NCI-H1092 treated with DMSO at 0.1 percent for 48 hours (cell line): ENCODE measurements at regions not wholly inside any gene's neighbourhood (a gene's known extent, or its start where the extent isn't known, plus 50 kb on each side); places are given as distances from the start of the nearest gene placed in this dataset.
"Not testable (repeated sequence)": the region's sequence is repeated elsewhere in the genome, so short reads cannot be mapped to it uniquely, and the experiment has no call there.

ENCODE experiments used
- DNase-seq: peaks from one replicate; lab custom pipeline; 2025; lab: John Stamatoyannopoulos, UW

DNA sequence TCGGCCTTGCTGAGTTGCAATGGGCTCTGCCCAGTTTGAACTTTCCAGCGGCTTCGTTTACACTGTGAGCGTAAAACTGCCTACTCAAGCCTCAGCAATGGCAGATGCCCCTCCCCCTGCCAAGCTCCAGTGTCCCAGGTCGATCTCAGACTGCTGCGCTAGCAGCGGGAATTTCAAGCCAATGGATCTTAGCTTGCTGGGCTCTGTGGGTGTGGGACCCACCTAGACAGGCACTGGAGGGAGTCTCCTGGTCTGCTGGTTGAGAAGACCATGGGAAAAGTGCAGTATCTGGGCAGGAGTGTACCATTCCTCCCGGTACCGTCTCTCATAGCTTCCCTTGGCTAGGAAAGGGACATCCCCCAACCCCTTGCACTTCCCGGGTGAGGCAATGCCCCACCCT lies 88.2 kb downstream of the KLHL28 start:
- no peak for DNase-seq

DNA sequence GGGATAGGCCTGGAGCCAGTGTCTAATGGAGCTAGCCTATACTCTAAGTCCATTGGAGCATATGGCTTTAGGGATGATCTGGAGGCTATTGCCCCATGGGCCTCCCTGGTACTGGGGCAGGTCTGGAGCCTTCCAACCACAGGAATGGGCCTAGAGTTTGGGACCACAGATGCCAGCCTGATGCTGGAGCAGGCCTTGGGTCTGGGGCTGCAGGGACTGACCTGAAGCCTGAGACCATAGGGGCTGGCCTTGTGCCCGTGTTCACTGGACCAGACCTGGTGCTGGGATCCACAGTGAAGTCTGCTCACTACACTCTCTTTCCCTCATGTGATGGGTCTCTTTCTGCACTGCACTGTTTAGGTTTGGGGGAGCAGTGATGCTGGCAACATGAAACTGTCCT lies 95.0 kb downstream of the KLHL28 start:
- no peak for DNase-seq

DNA sequence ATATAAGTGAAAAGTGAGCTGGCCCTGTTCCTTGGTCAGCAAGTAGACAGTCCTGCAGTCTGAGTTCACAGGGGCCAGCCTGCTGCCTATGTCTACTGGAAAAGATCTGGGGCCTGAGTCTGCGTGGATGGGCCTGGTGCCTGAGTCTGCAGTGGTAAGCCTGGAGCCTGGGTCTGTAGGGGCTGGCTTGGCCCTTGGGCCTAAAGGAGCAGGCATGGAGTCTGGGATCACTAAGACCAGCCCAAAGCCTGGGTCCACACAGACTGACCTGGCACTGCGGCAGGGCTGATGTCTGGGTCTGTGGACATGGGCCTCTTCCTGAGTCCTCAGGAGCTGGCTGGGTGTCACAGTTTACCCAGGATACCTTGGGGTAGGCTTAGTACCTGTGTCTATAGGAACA lies 95.4 kb downstream of the KLHL28 start:
- DNase-seq, result no peak

DNA sequence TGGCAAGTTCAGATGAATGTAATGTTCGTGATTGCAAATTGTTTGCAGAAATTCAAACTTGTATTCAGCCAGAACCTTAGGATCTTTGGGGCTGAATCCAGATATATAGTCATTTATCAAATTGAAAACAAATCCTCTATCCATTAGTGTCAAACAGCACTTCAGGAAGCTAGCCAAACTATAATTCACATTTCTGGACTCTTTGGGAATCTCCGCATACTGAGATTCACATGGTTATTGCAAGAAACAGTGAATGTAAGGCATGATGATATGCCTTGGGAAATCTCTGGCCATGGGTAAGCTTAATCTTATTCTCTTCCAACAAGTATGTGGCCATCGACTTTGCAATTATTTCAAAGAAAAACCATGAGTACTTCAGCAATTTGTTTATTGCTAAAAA lies 98.5 kb downstream of the KLHL28 start:
- DNase-seq, result no peak

DNA sequence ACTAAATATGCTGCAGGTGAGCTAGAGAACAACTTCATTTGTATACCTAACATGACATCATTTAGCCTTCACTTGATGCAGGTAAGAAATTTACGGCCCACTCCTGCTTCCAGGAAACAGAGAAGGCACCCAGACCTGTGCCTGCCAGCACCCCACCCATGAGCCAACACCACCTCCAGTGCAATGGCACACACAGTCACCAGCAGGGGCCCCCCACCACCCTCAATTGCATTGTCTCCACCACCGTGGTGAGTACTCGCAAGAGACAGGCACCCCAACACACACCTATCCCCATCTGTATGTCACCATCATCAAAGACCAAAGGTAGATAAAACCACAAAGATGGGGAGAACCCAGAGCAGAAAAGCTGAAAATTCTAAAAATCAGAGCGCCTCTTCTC lies 107.6 kb downstream of the KLHL28 start:
- DNase-seq, result no peak

DNA sequence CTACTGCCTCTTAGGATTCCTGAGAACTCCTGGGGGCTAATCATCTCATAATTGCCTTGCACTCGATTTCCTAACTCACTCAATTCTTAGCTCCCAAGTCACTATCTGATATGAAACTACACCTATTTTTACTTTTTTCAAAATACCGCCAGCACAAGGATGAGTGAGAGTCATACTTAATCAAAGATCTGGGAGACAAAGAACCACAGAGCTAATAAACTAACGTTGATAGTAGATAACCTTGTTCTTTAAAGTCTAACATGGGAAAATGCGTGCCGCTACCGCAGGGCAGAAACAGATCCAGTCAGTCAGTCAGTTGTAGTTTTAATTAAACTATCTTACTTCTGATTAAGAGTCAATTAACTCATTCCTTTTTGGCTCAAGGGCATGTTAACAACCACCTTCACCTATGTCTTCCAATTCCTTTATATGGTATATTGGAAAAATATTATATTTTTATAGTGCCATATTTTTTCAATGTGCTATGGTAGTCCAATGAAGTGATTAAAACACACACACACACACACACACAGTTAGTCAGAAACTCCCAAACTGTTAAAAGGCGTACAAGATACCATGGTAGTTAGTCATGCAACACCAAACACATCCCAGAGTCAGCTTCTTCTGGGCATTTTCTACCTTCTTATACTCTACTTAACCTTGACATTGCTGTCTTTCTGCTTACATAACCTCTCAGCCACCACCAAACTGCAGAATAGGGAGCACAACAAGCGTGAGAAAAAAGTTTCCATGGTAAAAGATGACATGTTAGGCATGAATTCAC lies 114.0 kb downstream of the KLHL28 start:
- no peak for DNase-seq

DNA sequence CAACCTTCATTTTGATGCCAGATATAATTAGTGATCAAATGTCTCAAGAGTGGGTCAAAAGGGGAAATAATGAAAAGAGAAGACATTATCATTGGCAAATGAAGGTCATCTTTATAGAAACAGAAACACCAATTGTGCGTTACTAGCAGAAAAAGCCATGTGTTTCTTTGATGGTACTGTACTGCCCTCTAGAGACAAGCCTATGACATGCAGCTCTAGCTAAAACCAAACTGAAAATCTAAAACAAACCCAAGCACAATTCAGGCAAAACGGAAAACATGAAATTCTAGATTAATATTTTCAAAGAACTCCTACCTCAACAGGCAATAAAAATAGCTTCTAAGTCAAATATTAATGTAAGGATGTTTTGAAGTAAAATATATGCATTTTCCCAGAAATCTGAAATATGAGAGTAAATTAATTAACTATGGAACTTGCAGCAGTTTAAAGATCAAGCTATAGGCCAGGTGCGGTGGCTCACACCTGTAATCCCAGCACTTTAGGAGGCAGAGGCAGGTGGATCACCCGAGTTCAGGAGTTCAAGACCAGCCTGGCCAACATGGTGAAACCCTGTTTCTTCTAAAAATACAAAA lies 115.4 kb downstream of the KLHL28 start:
- peak; percentile 76 for DNase-seq

DNA sequence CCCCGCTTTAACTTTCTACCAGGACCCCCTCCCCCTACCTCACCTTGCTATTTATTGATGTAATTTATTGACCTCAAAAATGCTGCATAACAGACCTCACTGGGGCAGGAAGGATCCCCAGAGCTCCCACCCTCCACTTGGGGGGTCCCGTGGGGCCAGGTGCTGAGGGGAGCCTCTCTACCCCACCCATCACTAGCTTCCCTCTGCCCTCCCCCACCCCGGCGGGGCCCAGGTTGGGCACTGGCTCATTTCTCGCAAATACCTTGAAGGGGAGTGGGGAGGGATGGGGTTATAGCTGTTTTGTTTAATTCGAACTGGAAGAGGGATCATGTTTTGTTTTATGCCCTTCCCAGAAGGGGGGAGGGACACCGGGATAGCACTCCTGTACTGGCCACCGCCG lies 125.8 kb downstream of the KLHL28 start:
- DNase-seq, result not testable (repeated sequence)

DNA sequence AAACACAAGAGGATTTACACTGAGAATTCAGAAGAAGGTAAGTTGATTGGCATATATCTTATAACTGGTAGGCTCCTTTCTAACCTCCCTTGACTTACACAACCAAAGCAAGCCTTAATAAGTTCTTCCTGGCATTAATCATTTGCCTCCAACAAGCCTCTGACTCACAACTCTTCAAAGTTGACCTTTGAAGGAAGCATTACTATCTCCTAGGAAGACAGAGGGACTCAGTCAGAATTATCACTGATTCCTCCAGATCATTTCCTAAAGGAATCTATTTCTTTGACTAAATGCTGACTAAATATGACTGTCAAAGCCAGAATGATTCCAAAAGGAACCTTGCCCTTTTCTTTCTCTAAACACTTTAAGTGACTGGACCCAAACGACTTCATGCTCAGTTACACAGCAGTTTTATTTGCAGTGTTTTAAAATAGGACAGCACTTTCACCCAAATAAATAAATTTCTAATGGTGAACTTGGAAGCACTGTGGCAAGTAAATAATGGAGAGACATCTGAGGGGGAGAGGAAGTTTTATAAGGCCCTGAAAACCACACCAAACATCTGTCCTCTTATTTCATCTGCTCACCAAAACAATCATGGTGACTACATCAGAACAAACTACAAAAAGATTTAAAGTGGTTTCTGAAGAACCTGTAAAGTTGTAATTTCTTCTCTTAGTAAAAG lies 128.2 kb downstream of the KLHL28 start:
- no peak for DNase-seq

DNA sequence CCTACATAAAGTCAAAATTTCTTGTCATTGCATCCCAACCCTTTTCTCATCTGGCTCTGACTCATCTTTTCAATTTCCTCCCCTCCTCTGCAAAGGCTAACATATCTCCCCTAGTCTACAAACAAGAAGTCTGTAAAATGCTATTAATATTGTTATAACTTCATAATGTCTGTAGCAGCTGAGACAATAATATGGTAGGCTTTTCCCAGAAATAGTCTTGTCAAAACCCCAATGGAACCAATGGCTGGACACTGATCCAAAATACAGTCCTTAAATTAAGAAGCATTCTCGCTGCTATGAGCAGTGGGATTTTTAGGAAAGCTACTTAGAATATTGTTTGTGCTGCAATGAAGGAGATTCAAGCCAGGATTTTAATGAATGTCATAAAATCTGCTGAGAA lies 131.4 kb downstream of the KLHL28 start:
- DNase-seq, result no peak

DNA sequence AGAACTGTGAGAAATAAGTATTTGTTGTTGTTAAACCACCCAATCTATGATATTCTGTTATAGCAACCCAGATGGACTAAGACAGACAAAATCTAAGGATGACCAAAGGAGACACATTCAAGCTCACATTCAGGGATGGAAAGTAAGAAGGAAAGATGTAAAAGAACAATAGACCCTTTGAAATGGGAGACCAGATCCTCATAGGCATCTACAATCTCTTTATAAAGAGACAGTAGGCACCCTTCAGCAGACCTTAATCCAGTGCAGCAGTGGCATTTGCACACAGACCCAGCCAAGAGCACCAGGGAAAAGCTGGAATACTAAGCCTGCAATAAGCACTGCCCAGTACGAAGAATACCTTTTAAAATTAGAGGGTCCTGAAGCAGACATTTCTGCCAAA lies 132.7 kb downstream of the KLHL28 start:
- no peak for DNase-seq

DNA sequence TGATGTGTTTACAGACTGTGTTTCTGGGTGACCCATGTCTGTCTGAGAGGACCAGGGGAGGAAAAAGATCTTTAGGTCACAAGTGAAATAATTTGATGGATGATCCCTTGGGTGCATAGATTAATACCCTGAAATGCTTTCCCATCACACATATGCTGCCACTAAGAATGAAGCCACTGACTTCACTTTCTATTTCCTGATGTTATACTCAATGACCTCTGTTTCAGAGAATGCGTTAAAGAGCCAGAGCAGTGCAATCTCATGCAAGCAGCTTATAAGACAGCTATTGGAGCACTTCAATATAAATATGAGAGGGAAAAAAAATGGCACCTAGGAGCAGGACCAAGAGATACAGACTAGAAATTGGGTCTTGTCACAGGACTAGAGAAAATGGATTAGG lies 133.7 kb downstream of the KLHL28 start:
- no peak for DNase-seq

DNA sequence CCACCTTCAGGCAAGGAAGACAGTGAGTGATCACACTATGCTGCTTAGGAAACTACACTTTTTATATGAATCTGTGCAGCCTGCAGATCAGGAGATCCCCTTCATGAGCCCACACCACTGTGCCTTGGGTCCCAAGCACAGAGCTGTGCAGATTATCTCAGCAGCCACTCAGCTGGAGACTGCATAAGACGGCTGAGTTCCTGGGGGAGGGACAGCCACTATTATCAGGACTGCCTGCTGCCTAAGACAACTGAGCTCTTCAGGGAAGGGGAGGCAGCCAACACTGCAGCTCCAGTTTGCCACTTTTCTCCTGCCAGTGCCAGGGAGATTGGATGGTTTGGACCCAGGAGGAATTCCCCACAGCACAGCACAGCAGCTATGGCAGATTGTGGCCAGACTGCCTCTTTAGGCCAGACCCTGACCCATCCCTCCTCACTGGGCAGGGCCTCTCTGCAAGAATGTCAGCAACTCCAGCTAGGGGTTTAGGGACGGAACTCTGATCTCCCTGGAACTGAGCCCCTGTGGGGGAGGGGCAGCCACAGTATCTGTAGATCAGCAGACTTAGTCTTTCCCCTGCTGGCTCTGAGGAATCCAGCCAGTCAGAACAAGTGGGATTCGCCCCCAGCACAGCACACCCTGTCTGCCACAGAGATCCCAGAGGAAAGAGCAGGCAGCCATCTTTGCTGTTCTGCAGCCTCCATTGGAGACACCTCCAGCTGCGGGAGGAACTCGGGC lies 141.3 kb downstream of the KLHL28 start:
- no peak for DNase-seq

DNA sequence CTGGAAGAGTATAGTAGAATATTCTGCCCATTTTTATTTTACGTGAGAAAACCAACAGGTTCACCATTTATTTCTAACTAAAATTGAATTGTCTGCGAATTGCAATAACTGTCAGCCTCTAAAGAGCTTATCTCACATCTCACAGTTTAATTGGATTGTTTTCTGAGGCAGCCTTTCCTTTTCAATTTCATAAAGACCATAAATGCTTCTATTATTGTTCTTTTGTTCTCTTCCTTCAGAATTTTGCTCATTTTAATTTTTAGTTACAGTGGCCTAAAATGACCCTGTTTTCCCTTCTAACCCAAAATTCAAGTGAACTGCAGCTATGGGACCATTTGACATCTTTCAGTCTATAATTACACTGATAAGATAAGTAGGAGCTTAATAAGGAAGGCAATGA lies 147.6 kb downstream of the KLHL28 start:
- DNase-seq, result no peak

DNA sequence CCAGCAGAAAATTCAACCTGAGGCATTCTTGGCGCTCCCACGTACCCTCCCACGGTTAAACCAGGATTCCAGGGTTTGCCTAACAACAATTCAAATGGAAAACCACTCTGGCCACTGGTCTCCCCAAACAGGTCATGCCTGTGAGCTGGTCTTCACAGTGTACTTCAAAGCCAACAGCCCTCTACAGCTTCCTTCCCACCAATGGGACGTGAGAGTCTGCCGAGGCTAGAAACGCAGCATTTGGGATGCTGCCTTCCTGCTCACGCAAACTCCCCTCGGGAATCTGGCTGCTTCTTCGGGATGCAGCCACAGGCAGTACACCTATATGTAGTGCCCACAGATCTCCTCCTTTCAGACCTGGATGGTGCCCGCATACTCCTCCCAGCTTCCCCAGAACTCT lies 149.1 kb downstream of the KLHL28 start:
- no peak for DNase-seq

DNA sequence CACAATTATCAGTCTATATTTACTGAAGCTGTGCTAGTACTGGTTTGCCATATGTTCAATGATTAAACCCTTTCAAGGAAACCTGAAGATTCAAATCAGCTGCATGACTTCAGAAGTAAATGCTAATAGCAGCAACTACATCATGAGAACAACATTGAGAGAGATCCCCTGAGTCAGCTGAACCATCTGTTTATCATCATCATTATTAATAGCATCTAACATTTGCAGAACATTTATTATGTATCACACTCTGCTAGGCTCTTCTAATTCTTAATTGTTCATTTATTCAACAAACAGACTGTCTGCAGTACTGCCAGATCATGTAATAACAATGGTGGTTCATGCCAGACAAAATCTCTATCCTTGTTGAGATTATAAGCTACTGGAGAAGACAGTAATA lies 157.4 kb downstream of the KLHL28 start:
- DNase-seq, result no peak

DNA sequence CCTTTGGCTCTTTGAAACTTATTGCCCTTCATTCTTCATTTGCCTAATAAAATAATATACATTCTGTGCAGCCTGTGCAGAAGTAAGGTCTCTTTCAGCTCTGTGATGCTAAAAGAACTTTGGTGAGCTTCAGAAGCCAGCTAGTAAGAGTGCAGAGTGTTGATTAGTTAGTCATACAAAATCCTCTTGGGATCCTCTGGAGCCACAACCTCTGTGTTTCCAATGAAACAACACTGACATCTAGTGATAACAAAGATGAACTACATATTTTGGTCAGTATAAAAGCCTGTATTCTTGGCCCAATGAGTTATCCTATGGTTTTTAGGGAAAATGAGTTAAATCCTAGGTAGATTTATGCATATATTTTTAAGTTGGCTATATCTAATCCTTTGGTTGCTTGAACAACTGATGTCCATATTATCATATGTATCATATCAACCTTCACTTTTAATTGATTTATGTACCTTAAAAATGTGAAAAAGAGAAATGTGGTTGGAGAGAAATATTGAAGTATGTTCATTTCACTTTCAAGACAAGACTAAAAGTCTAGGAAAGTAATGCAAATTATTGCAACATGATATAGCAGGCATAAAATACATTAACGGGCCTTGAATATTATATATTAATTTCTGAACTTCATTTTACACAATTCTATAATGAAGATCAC lies 158.4 kb downstream of the KLHL28 start:
- peak; percentile 64 for DNase-seq

DNA sequence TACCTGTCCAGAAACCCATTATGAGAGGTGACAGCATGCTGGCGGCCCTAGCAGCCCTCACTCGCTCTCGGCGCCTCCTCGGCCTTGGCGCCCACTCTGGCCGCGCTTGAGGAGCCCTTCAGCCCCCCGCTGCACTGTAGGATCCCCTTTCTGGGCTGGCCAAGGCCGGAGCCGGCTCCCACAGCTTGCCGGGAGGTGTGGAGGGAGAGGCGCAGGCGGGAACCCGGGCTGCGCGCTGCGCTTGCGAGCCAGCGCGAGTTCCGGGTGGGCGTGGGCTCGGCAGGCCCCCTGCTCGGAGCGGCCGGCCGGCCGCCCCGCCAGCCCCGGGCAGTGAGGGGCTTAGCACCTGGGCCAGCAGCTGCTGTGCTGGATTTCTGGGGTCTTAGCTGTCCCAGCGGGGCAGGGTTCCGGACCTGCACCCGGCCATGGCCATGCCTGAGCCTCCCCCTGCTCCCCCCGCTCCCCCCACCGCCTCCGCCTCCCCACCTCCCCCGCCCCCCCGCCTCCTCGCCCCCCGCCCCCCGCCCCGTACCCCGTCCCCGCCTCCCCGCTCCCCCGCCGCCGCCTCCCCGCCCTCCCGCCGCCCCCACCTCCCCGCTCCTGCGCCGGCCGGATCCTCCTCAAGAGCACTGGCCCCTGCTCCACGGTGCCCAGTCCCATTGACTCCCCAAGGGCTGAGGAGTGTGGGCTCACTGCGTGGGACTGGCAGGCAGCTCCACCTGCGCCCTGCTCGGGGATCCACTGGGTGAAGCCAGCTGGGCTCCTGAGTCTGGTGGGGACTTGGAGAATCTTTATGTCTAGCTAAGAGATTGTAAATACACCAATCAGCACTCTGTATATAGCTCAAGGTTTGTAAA lies 163.1 kb downstream of the KLHL28 start:
- no peak for DNase-seq

DNA sequence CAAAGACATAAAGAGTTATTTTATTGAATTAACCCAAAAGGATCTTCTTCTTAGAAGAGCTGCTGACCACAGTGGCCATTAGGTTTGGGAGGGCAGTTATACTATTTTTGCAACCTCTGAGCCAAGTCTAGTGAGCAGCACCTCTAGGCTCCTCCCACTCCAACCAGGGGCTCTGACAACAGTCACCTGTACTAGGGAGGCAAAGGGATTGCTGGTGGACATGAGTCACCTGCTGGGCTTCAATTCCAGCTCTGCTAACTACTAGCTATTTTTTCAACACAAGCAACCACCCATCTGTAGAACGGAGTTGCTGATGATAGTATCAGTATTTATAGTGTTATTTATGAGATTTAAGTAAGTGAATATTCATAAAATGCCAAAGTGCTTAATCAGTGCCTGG lies 166.0 kb downstream of the KLHL28 start:
- DNase-seq, result no peak

DNA sequence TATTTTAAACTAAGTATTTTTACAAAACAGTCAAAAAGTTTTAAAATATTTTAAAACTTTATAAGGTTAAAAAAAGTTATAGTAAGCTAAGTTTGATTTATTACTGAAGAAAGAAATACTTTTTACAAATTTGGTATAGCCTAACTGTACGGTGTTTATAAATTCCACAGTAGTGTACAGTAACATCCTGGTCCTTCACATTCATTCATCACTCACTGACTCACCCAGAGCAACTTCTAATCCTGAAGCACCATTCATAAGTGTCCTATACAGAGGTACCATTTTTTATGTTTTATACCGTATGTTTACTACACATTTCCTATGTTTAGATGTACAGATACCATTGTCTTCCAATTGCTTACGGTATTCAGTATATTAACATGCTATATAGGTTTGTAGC lies 170.0 kb downstream of the KLHL28 start:
- DNase-seq, result no peak

DNA sequence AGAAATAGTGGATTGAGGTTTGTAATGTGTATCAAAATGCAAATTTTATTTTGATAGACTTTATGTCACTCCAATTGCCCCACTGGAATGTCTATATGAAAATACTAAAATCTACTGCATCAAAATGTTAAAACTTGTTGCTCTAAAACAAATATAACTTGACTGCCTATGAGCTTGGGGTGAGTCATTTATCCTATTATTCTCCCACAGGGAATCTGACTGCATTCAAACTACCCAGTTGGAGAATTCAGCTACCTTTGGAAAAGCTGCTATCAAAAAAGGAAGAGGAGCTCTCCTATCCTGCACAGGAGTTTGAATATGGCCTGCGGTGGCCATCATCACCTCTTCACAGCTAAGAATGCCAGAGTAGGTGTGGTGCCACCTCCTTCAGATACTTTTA lies 173.1 kb downstream of the KLHL28 start:
- DNase-seq, result no peak
